Hematopoietic multipotent progenitor cell treated with erythropoietin and hydrocortisone succinate and interleukin-3 and kit ligand, for 15 days (in vitro differentiated cells): ENCODE measurements at regions not wholly inside any gene's neighbourhood (a gene's known extent, or its start where the extent isn't known, plus 50 kb on each side); places are given as distances from the start of the nearest gene placed in this dataset.

Experiments used
- DNase-seq: peaks from one replicate; pipeline ENCODE4 v3.0.0-alpha.2; 2015; ENCODE audit warnings: low spot score

DNA sequence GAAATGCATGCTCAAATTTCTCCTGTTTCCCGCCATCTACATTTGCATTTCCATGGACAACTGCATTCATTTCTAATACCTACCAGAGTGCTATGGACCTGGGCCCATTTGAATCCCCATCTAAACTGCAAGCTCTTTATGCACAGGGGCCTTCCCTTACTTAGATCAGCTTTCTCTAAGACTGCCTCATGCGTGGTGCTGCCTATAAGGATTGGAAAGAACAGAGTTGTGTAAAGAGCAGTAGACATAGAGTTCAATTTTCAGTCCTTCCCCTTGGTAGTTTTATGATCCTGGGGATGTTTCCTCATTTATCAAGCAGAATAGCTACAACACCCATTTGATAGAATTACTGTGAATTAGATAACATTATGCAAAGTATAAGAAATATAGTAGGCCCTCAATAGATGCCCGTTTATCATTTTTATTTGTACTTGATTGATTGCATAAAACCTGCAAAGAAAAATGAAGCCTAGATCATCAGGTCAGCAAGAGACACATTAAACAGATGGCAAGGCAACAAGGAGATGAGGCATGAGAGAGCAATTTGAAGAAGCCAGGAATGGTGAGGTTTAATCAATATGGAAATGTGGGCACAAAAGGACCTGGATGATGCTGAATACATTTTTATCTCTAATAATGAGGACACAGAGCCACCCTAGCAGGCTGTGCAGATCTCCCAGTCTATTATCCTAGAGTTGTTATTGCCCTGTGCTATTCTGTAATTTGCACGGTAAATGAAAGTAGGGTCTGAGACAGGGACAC, 359.7 kb downstream of the FAM181B start:
- DNase-seq: no peak

GRCh38 chr11:82365351-82365750, 368.3 kb downstream of the FAM181B start:
- DNase-seq: no peak

DNA sequence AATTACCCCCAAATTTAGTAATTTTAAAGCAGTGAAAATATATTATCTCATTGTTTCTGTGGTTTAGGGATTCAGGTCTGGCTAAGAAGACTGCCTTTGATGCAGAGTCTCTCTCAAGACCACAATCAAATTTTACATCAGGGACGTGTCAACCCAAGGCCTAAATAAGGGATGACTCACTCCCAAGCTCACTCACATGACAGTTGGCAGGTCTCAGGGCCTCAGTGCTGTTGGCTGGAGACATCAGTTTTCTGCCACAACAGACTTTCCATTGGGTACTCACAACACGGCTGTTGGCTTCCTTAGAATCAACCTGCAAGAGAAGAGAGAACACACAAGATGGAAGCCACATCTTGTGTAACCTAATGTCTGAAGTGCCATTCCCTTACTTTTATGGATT, 377.3 kb downstream of the FAM181B start:
- no peak for DNase-seq

- DNase-seq: no peak
Observed at GRCh38 chr11:82355313-82355823, 378.3 kb downstream of the FAM181B start.

- no peak for DNase-seq
Observed at GRCh38 chr11:82326853-82327252, 406.8 kb downstream of the FAM181B start.

GRCh38 chr11:82321206-82321605, 412.5 kb downstream of the FAM181B start:
- no peak for DNase-seq

DNA sequence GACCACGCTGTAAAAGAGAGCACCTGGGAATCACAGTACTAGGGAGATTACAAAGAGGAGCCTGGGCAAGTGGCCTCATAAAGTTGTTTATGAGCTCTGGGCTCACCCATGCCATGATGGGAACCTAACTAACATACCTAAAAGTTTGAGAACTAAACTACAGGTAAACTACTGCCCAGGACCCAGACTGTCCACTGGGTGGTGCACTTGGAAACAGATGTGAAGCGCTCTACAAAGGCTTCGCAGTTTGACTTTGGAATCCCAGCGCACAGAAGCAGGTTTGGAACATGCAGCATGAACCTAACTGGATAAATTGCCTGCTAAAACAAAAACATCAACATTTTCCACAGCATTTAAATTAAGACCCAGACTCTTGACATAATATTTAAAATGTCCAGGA, 418.6 kb downstream of the FAM181B start:
- DNase-seq: no peak

GRCh38 chr11:82308979-82309378, 424.7 kb downstream of the FAM181B start:
- no peak for DNase-seq

- DNase-seq: no peak
Observed at GRCh38 chr11:82305123-82305522, 428.5 kb downstream of the FAM181B start.

DNA sequence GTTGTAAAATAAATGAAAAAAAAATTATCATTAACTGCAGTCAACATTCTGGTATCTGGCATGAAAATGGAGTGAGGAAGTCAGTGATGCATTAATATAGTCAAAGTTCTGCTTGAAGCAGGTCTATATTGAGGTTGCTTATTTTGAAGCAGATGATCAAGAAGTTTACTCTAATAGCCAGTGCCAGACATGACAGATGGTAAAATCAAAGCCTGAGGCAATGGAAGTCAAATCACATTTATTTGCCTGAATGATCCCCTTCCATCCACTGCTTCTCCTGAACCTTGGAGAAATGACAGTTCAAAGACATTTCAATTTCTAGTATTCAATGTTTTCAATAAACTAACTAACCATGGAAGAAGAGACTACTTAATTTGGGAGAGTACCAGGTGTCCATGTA, 430.0 kb downstream of the FAM181B start:
- no peak for DNase-seq

DNA sequence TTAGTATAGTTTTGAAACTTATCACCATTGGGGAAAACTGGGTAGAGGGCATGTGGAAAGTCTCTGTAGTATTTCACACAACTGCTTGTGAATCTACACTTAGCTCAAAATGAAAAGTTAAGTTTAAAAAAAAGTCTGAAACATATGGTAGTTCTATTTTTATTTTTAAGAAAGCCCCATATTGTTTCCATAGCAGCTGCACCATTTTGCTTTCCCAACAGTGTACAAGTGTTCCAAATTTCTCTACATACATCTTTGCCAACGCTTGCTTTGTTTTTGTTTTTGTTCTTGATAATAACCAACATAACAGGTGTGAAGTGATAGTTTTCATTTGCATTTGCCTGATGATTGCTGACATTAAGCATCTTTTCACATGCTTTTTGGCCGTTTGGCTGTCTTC, 445.2 kb downstream of the FAM181B start:
- DNase-seq: no peak

DNA sequence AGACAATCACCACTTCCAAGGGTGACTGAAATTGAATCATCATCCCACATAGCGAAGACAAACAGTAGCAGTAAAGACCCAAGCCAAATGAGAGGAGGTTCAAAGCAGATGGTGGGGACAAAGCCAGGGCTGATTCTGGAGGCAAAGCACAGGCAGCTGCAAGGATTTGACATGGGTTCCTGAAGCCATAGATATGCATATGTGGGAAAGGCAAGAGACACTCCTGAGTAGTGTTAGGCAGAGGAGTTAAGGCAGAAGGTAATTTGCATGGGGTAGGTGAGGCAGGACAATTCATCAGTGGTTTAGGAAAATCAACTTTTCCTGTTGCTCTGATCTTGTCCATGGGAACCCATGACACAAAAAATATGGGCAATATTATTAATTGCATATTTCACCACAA, 462.8 kb downstream of the FAM181B start:
- DNase-seq: no peak

DNA sequence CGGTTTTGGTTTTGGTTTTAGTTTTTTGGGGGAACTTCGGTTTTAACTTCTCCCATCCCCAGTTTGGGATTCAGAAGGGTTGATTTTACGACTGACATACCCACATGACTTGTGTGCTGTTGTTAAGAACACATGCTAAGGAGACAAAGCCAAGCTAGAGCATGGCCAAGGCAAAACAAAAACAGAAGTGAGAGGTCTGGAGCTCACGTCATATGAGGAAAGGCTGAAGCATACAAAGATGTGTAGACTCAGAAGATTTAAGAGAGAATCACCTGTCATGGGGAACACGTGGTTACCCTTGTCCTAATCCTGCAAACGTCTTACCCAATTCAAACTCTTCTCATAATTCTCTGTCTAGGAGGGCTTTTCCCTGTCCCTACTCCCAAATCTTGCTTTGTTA, 465.0 kb downstream of the FAM181B start:
- no peak for DNase-seq

DNA sequence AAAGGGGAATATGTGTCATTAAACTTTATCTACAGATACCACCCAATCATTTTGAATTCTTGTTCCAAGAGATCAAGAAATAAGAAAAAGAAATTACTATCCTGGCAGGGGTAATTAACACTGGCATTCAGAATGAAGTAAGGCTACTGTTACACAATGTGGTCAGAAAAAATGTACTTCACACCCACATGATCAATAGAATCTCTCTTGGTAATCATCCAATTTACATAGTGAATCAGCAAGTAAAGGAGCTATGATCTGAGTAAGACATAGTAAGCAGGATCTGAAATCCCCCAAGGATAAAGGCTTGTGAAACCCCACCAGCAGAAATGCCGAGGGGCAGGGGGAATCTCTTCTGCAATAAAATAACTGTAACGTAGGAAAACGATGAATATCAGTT, 466.5 kb downstream of the FAM181B start:
- DNase-seq: no peak

GRCh38 chr11:82261367-82261766, 472.3 kb downstream of the FAM181B start:
- DNase-seq: no peak

GRCh38 chr11:82250047-82250446, 483.6 kb downstream of the FAM181B start:
- DNase-seq: no peak

- DNase-seq: no peak
Observed at GRCh38 chr11:82246926-82247325, 486.7 kb downstream of the FAM181B start.

- no peak for DNase-seq
Observed at GRCh38 chr11:82239498-82239897, 494.2 kb downstream of the FAM181B start.

DNA sequence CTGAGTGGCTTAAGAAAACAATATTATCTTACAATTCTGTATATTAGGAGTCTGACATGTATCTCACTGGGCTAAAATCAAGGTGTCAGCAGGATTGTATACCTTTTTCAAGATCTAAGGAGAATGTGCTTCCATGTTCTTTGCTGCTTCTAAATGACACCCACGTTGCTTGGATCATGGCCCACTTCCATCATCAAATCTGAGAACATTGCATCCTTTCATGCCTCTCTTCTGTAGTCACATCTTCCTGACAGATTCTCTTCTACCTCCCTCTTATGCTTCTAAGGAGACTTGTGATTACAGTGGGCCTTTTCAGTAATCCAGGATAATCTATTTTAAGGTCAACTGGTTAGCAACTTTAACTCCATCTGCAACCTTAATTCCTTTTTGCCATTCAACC, 499.4 kb downstream of the FAM181B start:
- no peak for DNase-seq

GRCh38 chr11:82233201-82233600, 500.5 kb downstream of the FAM181B start:
- no peak for DNase-seq

GRCh38 chr11:82229341-82229740, 504.3 kb downstream of the FAM181B start:
- no peak for DNase-seq

GRCh38 chr11:82225930-82226329, 507.7 kb downstream of the FAM181B start:
- DNase-seq: no peak

DNA sequence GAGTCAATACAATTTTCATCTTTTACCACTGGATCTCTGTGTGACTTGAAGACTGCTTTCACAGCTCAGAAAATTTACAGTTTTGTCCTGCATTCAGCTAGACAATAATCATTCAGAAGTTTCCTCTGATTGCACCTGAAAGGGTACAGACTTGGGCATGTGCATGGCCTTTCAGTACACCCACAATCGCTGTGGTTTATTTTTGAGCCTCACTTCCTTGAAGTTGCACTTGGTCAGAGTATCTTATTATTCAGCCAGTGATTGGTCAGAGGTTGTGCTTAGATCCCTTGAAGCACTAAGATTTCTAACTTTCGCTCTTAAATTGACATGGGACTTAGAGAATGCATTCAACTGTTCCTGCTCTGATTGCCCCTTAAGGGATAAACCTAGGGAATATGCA, 508.2 kb downstream of the FAM181B start:
- DNase-seq: no peak

DNA sequence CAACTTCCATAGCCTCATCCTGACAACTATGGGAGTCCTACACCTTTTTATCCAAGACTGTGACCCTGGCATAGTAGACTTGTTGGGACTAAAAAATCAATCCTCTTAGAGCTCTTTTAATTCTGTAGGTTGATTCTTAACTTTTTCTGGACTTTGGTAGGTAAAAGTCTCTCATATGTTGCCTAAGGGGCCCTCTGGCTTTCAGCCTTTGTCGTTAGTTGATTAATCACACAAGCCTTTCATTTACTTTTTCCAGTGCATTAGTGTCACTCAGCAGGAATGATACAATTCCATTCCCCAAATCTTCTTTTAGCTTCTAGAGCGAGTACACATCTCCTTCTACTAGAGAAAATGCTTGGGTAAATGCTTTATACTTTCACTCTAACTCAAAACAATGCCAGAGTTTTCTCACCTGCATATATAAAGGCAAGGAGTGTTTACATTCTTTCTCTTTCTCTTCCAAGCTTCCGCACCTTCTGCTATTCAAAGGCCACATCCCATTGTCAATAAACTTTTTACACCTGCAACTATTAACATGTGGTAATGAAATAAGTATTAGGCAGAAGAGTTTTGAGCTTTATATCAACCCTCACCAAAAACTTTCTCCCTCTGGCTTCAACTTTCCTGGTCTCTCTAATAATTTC, 516.6 kb downstream of the FAM181B start:
- DNase-seq: no peak
